Activated CD4-positive, CD25-positive, alpha-beta regulatory T cell treated with anti-CD3 and anti-CD28 coated beads, Interleukin-2, amount 50 U/mL, for 16 hours (primary cell): ENCODE measurements at regions not wholly inside any gene's neighbourhood (a gene's known extent, or its start where the extent isn't known, plus 50 kb on each side); places are given as distances from the start of the nearest gene placed in this dataset.

Experiments used
- DNase-seq: peaks from one replicate; pipeline ENCODE4 v3.0.0-alpha.2; 2020; ENCODE audit warnings: low read depth, low spot score

DNA sequence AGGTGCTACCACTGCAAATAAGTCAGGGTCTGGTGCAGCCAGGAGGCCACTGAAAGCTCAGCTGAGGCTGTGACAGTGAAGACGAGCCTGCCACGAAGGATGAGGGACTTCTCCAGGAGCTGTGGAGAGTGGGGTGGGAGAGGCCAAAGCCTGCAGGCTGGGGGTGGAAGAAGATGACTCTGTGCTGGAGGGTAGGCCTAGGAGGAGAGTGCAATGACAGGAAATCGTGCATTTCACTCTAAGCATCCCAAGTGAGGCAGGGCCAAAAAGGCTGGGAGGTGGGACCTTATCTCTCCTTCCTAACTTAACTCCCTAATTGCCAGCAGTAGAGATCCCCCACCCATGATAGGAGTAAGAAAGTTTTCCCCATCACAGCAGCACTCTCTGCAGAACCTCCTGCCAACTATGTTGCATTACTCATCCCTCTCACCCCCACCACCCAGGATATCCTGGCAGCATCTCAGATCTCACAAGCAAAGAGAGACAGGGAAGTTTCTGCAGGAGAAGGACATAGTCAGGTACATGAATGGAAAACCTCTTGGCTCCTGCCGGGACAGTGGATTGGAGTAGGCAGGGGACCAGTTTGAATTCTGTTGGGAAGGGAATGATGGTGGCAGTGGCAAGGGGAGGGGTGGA, 466.2 kb downstream of the CDH26 start:
- no peak for DNase-seq

DNA sequence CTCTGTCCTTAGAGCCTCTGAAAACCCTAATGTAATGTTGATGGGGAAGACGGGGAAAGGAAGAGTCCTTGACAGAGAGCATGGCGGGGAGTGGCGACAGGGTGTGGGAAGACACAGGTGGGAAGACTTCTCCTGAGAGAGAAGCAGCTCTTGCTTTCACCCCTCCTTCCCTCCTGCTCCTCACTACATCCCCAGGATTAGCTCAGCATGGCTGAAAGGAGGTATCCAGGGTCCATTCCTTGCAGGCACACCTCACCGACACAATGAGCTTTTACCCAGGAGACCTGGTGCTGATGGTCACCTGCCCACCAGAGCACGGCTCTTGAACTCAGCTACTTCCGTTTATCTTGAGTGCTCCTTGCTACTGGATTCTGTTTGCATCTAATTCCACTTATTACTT, 469.3 kb downstream of the CDH26 start:
- DNase-seq: no peak

DNA sequence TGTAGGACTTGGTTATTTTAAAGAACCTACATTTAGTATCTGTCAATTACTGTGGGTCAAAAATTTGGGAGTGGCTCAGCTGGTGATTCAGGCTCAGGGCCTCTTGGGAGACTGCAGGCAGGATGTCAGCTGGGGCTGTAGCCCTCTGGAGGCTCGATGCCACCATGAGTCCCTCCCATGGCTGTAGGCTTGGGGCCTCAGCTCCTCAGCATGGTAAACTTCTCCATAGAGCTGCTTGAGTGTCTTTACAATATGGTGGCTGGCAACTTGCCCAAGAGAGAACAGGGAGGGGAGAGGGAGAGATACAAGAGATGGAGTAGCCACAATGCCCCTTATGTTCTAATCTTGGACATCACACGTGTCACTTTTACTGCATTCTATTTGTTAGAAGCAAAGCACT, 470.4 kb downstream of the CDH26 start:
- DNase-seq: no peak

DNA sequence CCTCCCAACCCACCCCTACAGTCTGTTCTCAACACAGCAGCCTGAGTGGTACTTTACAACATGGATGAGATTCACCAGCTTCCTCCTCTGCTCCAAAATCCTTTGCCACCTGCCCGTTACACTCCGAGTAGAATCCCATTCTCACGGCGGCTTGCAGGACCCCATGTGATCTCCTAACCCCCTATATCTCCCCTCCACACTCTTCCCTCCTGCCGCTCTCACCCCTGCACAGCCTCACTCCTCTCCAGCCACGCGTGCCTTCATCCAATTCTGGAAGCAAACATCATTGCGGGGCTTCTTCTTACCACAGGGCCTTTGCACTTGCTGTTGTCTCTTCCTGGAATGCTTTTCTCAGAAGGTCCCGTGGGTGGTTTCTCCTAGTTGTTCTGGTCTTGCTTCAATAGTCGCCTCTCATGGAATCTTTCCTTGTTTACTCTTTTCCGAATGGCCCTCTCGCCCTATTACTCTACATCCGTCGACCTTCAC, 472.3 kb downstream of the CDH26 start:
- DNase-seq: no peak

- no peak for DNase-seq
Measured at GRCh38 chr20:60431349-60431748, 473.1 kb downstream of the CDH26 start.

GRCh38 chr20:60437418-60437817, 479.2 kb downstream of the CDH26 start:
- DNase-seq: no peak

GRCh38 chr20:60446267-60447111, 488.3 kb downstream of the CDH26 start:
- no peak for DNase-seq

GRCh38 chr20:60447703-60448102, 489.5 kb downstream of the CDH26 start:
- no peak for DNase-seq

DNA sequence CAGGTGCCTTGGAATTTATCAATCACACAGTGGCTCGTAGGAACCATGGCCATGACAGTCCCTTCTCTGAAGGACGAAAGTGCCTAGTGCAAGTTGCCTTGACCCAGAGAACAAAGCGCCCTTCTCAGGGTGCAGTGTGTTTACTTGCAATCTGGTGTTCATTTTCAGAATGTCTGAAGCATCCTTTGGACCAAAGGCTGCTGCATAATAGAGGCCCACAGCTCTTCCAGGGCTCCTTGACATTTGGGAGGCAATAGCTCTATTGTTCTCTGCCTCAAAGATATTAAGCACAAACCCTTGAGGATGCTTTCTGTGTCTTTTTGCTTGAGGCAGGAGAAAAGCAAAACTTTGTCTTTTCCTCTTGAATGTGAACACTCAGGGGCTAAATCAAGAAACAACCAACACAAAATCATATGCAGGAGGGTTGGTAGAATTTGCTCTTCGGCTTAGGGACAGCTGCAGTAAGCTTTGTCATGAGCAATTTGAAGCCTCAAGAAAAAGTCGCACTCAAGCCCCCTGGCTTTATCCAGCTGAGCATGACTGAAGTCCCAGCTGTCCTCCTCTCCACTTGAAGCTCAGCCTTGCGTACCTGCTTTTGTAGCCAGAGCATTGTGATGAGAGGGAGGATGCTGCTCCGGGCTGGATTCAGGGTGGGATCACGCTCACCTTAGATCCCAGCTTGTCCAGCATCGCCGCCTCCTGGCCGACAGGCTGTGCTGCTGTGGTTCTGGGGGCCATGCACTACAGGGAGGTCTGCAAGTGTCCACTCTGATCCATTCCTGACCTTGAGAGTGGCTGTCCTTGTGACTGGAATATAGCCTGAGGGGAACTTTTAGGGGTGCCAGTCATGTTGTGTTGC, 495.4 kb downstream of the CDH26 start:
- DNase-seq: no peak

DNA sequence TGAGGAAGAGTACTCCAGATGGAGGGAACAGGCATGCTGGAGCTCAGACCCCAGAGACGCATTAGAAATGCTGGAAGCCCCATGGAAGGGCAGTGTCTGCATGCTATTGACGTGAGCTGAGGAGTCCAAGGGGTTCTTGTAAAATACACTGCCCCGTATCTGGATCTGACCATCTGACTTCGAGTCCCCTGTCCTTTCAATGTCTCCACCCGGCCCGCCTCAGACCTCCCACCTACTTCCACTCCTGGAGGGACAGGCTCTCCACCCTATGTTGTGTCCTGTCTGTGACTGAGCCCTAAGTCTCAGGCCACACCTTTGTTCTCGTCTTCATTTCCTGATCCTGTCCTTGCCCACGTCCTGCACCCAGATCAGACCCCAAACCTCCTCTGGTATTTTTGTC, 496.3 kb downstream of the CDH26 start:
- no peak for DNase-seq

DNA sequence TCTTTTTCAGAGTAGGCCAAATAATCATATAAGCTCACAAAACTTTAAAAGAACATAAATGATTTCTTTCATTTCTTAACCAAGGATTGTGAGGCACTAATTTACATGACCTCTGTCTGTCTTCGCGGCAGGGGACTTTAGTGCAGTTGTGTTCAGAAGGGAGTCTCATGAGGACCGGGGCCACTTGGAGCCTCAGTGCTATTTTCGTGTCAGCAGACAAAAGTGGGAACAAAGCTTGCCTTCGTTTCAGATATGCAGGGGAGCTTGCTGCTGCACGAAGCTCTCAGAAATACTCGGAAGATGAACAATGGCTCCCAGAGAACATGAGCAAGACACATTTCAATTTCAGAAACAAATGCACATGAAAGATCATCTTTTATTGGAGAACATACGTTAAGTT, 497.0 kb downstream of the CDH26 start:
- DNase-seq: no peak

GRCh38 chr20:60459212-60459611, 501.0 kb downstream of the CDH26 start:
- no peak for DNase-seq

DNA sequence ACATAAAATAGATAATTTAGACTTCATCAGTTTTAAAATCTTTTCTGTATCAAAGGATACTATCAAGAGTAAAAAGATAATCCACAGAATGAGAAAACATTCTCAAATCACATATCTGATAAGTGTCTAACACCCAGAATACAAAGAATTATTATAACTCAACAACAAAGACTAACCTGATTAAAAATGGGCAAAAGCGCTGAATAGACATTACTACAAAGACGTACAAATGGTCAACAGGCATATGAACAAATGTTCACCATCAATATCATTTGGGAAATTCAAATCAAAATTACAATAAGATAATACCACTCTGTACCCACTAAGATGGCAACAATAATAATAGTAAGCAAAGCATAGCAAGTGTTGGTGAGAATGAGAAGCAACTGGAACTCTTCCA, 503.8 kb downstream of the CDH26 start:
- DNase-seq: no peak

- DNase-seq: no peak
Measured at GRCh38 chr20:60463798-60464197, 505.6 kb downstream of the CDH26 start.

- DNase-seq: no peak
Measured at GRCh38 chr20:60465439-60465838, 507.2 kb downstream of the CDH26 start.

DNA sequence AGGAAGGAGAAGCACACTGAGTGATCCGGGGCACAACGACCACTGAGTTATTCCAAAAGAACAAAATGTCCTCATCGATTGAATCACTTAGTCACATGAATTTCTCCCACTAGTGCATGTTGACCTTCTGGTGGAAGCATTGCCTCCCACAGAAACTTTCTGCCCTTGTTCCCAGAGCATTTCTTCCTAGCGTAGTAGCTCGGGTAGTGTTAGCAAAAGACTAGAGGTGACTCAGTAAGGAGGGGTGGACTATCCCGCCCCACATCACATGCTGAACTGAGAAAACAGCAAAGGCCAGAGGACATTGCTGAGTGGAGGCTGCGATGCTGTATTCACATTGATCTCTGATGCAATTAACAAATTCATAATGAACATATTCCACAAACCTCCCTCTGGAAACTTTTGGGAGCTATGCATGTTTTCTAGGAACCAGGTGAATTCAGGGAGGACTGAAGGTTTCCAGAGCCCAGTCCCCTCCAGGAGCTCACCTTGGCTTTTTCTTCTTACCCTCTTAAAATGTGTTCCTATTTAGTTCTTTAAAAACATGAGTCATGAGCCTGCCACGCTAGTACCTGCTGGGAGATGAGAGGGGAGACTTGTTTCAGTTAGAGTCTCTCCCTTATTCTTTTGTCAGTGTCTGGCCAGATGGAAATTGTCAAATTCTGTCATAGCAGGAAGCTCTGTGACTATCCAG, 507.9 kb downstream of the CDH26 start:
- no peak for DNase-seq

DNA sequence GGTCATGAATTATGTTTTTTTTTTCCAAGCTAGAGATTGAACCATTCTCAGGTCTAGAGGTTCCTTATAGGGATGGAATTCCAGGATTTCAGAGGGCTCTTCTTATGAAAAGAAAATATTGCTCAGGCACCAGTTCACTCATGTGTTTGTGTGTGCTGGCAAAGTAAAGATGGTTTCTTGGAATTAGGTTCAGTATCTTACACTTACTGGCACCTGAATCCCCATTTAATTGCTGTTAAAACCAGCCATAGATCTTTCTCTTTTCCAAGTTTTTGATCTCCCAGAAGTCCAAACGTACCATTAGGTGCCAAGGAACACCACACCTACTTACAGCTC, 508.4 kb downstream of the CDH26 start:
- DNase-seq: no peak

GRCh38 chr20:60467078-60467477, 508.9 kb downstream of the CDH26 start:
- no peak for DNase-seq

GRCh38 chr20:60467771-60468170, 509.5 kb downstream of the CDH26 start:
- no peak for DNase-seq

- DNase-seq: no peak
Measured at GRCh38 chr20:60469829-60470228, 511.6 kb downstream of the CDH26 start.

DNA sequence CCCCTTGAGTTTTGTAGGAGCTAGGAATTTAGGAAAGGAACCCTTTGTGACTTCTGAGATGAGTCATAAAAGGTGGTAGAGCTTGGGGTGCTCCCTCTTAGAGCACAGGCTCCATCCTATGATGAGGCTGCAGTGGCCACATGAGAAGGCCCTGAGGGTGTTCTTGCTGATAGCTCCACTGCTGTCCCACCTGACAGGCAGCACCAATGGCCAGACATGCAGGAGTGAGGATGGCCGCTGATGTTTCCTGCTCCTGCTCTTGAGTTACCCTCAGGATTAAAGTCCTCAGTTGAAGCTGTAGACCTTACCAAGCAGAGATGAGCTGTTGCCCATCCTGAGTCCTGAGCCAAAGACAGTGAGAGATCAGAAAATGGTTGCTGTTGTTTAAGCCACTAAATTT, 512.1 kb downstream of the CDH26 start:
- no peak for DNase-seq

- no peak for DNase-seq
Measured at GRCh38 chr20:60473211-60473610, 515.0 kb downstream of the CDH26 start.
